ENCODE measurements at regions not wholly inside any gene's neighbourhood (a gene's known extent, or its start where the extent isn't known, plus 50 kb on each side); places are given as distances from the start of the nearest gene placed in this dataset.

DNA sequence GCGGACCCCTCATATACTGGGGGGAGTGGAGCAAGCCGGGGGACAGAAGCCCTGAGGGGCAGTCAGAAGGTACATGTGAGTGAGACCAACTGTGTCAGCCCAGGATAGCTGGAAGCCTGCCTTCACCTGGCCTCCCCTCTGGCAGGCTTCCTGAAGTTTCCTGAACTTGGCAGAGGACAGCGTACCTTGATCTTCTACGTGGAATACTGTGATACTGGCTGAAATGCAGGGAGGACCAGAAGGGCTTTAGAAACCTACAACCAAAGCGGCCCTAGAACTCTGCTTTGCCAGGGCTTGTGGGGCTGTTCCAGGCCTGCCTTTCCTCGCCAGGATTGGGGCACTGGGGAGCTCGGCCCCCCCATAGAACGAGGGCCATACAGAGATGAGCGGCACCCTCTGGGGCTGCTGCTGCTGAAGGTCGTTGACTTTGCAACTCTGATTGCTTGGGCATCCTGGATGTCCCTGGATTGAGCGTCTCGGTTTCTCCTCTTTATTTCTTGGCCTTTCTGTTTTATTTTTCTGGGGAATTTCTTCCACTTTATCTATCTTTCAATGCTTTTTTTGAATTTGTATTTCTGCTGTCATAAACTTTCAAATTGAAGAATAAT lies 66.5 kb downstream of the SLC25A47 start:
- H3K4me3 ChIP-seq (ENCODE audit: insufficient read depth, low read depth, low read length) = no peak overlapping the region
- peaks cover 9% of the 10 kb centered on the region for H3K4me1 ChIP-seq (ENCODE audit: control insufficient read depth, insufficient read depth, low read length)
- no peaks in the 10 kb centered on the region for H3K36me3 ChIP-seq (ENCODE audit: control insufficient read depth, insufficient read depth, low read length)
- H3K27me3 ChIP-seq (ENCODE audit: control insufficient read depth, insufficient read depth, low read length, poor library complexity, severe bottlenecking) = no peaks in the 10 kb centered on the region
- WGBS, 2 experiments = 90 to 92% methylated on average over 12 of the region's 12 CpGs
- no peaks in the 10 kb centered on the region for H3K9me3 ChIP-seq (ENCODE audit: control insufficient read depth, low read length)
- H3K27ac ChIP-seq (ENCODE audit: insufficient read depth, low read depth, low read length, poor library complexity, severe bottlenecking) = no peak overlapping the region

DNA sequence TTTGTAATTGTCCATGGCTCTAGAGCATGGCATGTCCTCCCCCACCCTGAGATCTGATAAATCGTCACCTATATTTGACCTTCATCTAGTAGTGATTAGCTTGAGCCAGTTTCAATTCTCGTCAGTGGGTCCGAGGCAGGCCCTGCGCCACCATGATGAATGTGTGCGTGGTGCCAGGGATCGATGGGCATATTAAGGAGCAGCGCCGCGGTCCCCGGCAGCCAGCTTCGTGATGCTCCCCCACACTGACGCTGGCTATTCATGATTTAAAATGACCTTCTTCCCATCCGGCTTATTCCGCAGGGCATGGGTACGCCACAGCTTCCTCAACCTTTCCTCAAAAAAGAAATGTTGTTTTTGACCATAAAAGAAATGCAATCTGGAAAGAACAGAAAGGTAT lies 68.0 kb downstream of the SLC25A47 start:
- H3K36me3 ChIP-seq (ENCODE audit: control insufficient read depth, insufficient read depth, low read length) = no peaks in the 10 kb centered on the region
- no peak overlapping the region for H3K27ac ChIP-seq (ENCODE audit: insufficient read depth, low read depth, low read length, poor library complexity, severe bottlenecking)
- no peak overlapping the region for H3K4me3 ChIP-seq (ENCODE audit: insufficient read depth, low read depth, low read length)
- WGBS, 2 experiments = 94 to 96% methylated on average over 15 of the region's 15 CpGs
- H3K9me3 ChIP-seq (ENCODE audit: control insufficient read depth, low read length) = no peaks in the 10 kb centered on the region
- H3K4me1 ChIP-seq (ENCODE audit: control insufficient read depth, insufficient read depth, low read length) = peaks cover 9% of the 10 kb centered on the region
- no peaks in the 10 kb centered on the region for H3K27me3 ChIP-seq (ENCODE audit: control insufficient read depth, insufficient read depth, low read length, poor library complexity, severe bottlenecking)

DNA sequence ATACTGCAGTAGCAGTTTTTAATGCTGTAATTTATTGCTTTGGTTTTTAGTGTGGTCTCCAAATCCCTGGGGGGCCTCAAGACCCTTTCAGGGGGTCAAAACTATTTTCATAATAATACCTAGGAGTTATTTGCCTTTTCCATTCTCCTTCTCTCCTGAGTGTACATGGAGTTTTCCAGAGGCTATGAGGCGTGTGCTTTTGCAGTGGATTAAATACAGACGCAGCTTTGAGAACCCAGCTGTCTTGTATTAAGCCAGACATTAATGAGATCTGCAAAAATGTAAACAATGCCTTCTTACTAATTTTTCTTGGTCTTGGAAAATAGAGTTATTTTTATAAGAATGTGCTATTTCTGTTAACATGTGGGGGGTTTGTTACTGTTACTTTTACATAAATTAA lies 68.6 kb downstream of the SLC25A47 start:
- no peaks in the 10 kb centered on the region for H3K9me3 ChIP-seq (ENCODE audit: control insufficient read depth, low read length)
- no peaks in the 10 kb centered on the region for H3K27me3 ChIP-seq (ENCODE audit: control insufficient read depth, insufficient read depth, low read length, poor library complexity, severe bottlenecking)
- H3K36me3 ChIP-seq (ENCODE audit: control insufficient read depth, insufficient read depth, low read length) = no peaks in the 10 kb centered on the region
- no peak overlapping the region for H3K27ac ChIP-seq (ENCODE audit: insufficient read depth, low read depth, low read length, poor library complexity, severe bottlenecking)
- 95 to 100% methylated on average over 2 of the region's 2 CpGs for WGBS, 2 experiments
- H3K4me1 ChIP-seq (ENCODE audit: control insufficient read depth, insufficient read depth, low read length) = peaks cover 13% of the 10 kb centered on the region
- no peak overlapping the region for H3K4me3 ChIP-seq (ENCODE audit: insufficient read depth, low read depth, low read length)

DNA sequence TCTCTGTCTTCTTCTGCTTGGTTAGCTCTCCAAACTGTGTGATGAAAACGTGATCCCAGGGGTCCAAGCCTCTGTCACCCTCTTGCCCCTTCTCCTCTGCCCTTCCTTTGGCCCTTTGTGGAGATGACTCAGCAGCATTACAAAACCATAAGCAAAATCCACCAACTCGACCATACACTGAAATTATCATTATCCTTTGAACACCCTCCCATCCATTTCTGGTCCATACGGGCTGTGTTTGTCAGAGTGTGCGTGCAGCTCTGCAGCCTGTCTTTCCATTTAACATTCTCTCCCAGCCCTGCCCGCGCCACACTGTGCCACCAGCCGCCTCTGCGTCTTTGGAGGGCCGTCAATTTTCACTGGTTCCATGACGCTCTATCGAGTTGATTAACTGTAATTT lies 69.2 kb downstream of the SLC25A47 start:
- WGBS, 2 experiments = 92 to 93% methylated on average over 11 of the region's 11 CpGs
- Histone ChIP-seq H3K36me3 (ENCODE audit: control insufficient read depth, insufficient read depth, low read length) (no peaks in the 10 kb centered on the region), H3K4me3 (ENCODE audit: insufficient read depth, low read depth, low read length) (no peak overlapping the region), H3K9me3 (ENCODE audit: control insufficient read depth, low read length) (no peaks in the 10 kb centered on the region), H3K27ac (ENCODE audit: insufficient read depth, low read depth, low read length, poor library complexity, severe bottlenecking) (no peak overlapping the region), H3K27me3 (ENCODE audit: control insufficient read depth, insufficient read depth, low read length, poor library complexity, severe bottlenecking) (no peaks in the 10 kb centered on the region), H3K4me1 (ENCODE audit: control insufficient read depth, insufficient read depth, low read length) (peaks cover 17% of the 10 kb centered on the region)

DNA sequence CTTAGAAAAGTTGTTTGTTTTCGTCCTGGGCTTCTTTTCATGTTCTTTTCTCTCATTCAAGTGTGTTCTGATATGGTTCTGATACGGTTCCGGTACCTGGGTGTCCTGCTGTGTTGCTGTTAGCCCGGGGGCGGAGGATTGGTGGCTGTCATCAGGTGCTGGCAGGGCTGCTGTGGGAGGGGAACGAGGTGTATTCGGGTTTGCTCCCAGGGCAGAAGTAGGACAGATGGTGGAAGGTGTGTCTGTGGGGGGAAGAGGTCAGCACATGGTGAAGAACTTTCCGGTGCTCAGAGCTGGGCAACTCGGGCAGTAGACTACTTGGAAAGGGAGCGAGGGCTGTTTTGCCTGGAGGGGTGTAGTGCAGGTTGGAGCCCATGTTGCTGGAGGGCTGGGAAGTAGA lies 70.2 kb downstream of the SLC25A47 start:
- H3K36me3 ChIP-seq (ENCODE audit: control insufficient read depth, insufficient read depth, low read length) = no peaks in the 10 kb centered on the region
- 90 to 92% methylated on average over 10 of the region's 10 CpGs for WGBS, 2 experiments
- no peak overlapping the region for H3K27ac ChIP-seq (ENCODE audit: insufficient read depth, low read depth, low read length, poor library complexity, severe bottlenecking)
- peaks cover 24% of the 10 kb centered on the region for H3K4me1 ChIP-seq (ENCODE audit: control insufficient read depth, insufficient read depth, low read length)
- no peak overlapping the region for H3K4me3 ChIP-seq (ENCODE audit: insufficient read depth, low read depth, low read length)
- H3K9me3 ChIP-seq (ENCODE audit: control insufficient read depth, low read length) = no peaks in the 10 kb centered on the region
- no peaks in the 10 kb centered on the region for H3K27me3 ChIP-seq (ENCODE audit: control insufficient read depth, insufficient read depth, low read length, poor library complexity, severe bottlenecking)

DNA sequence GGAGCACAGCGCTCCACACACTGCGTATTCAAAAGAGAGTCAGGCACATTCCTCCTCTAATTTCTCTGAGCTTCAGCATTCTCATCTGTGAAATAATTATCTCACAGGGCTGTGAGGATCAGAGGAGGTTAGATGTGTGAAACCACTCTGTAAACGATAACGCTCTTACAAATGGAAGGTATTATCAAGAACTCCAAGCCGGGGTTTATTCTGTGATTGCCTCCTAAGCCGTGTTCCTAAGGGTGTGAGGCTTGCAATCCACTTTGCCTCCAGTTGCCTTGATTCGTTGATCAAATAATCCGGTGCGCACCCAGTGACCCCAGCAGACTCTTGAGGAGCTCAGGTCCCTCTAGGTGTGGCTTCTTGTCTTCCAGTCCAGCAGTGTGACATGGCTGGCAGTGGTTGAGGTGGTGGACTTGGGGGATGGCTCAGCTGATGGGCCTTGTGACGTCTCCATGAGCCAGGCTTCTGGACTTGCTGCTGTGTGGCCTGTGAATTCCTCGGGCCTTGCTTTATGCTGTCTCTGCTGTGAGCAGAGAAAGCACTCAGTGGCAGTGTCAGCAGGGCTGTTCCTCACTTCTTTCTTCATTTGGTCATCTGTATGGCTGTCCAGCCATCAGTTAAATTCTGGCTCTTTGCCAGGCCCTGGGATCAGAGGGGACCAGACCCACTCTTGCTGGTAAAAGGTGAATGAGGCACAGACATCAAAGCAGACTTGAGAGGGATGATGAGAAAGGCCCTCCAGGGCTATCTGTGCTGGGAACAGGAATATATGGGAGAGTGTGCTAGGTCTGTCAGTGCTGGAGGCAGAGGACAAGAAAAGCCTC lies 71.0 kb downstream of the SLC25A47 start:
- no peaks in the 10 kb centered on the region for H3K27me3 ChIP-seq (ENCODE audit: control insufficient read depth, insufficient read depth, low read length, poor library complexity, severe bottlenecking)

DNA sequence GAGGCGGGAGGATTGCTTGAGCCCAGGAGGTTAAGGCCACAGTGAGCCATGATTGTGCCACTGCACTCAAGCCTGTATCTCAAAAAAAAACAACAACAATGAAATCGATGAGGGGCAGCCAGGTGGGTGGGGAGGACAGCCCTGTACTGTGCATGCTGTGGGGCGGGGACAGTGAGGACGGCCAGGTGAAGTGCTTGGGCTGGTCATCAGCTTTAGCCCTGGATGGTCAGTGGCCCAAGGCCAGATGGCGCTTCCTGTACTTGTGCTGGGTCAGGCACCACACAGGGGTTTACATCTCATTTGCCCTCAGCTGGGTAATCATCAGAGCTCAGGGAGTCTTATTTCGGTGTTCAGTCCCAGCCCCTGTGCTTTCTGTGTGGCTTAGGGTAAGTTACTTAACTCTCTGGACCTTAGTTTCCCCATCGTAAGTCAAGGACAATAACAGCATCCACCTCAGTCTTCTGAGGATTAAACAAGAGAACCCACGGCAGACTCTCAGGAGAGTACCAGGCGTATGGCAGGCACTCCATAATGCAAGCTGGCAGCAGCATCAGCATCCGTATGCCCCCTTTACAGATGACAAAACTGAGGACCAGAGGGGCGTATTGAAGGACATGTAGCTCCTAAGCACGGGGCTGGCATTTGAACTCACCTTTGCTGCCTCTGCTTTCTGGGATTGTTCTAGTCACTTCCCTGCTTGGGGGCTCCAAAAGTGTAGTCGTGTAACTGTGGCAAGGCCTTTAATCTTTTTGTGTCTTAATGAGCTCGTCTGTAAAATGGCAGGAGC lies 71.9 kb downstream of the SLC25A47 start:
- Histone ChIP-seq H3K4me3 (ENCODE audit: insufficient read depth, low read depth, low read length) (no peak overlapping the region), H3K4me1 (ENCODE audit: control insufficient read depth, insufficient read depth, low read length) (peaks cover 41% of the 10 kb centered on the region)
- WGBS, 2 experiments = 90 to 91% methylated on average over 14 of the region's 14 CpGs

More for the DNA sequence above, 71.0 kb downstream of the SLC25A47 start:
- peaks cover 31% of the 10 kb centered on the region for H3K4me1 ChIP-seq (ENCODE audit: control insufficient read depth, insufficient read depth, low read length)
- H3K36me3 ChIP-seq (ENCODE audit: control insufficient read depth, insufficient read depth, low read length) = no peaks in the 10 kb centered on the region
- no peaks in the 10 kb centered on the region for H3K9me3 ChIP-seq (ENCODE audit: control insufficient read depth, low read length)
- 90 to 93% methylated on average over 11 of the region's 11 CpGs for WGBS, 2 experiments
- H3K27ac ChIP-seq (ENCODE audit: insufficient read depth, low read depth, low read length, poor library complexity, severe bottlenecking) = no peak overlapping the region
- H3K4me3 ChIP-seq (ENCODE audit: insufficient read depth, low read depth, low read length) = no peak overlapping the region

DNA sequence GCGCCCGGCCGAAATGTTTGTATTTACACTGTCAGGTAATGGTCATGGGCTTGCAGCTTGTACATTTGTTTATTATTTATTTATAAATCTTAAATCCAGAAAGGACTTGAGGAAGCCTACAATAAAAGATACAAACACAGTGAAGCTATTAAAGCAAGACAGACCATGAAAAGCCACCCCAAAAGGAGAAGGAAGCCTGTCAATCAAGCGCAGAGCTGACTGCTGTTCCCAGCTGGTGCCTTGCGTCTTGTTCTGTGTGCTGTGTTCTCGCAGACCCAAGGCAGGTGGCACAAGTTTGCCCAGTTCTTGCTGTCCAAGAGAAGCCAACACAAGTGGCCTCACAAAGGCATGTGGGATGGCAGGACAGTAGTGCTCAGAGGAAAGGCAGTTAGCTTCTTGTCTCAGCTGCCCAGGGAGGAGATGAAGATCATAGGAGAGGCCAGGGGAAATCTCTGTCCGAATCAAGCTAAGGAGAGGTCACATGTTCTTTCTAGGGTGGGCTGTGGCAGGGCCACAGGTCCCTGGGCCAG lies 73.2 kb downstream of the SLC25A47 start:
- Histone ChIP-seq H3K27ac (ENCODE audit: insufficient read depth, low read depth, low read length, poor library complexity, severe bottlenecking) (no peak overlapping the region), H3K4me1 (ENCODE audit: control insufficient read depth, insufficient read depth, low read length) (peaks cover 51% of the 10 kb centered on the region)

More for the DNA sequence above, 71.9 kb downstream of the SLC25A47 start:
- no peaks in the 10 kb centered on the region for H3K9me3 ChIP-seq (ENCODE audit: control insufficient read depth, low read length)
- H3K36me3 ChIP-seq (ENCODE audit: control insufficient read depth, insufficient read depth, low read length) = no peaks in the 10 kb centered on the region
- no peaks in the 10 kb centered on the region for H3K27me3 ChIP-seq (ENCODE audit: control insufficient read depth, insufficient read depth, low read length, poor library complexity, severe bottlenecking)
- H3K27ac ChIP-seq (ENCODE audit: insufficient read depth, low read depth, low read length, poor library complexity, severe bottlenecking) = no peak overlapping the region

DNA sequence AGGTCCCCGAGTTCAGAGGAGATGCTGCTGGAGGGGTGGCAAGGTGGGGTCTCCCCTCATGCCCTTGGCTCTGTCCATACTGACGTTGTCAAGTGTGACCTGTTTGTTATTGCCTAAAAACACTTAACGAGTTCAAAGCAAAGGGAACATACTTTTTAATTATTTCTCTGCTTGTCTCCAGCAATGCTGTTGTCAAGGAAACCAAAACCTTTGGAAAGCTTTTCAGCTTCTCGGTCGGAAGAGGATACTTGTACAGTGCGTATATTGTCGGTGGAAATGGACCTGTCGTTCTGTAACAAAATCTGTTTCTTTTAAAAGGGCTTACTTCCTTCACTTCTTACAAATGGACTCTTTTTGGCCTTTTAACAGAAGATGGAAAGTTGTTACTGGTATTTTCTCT lies 73.9 kb downstream of the SLC25A47 start:
- H3K4me1 ChIP-seq (ENCODE audit: control insufficient read depth, insufficient read depth, low read length) = peaks cover 53% of the 10 kb centered on the region
- no peak overlapping the region for H3K4me3 ChIP-seq (ENCODE audit: insufficient read depth, low read depth, low read length)
- 89 to 91% methylated on average over 8 of the region's 8 CpGs for WGBS, 2 experiments
- no peaks in the 10 kb centered on the region for H3K27me3 ChIP-seq (ENCODE audit: control insufficient read depth, insufficient read depth, low read length, poor library complexity, severe bottlenecking)
- H3K27ac ChIP-seq (ENCODE audit: insufficient read depth, low read depth, low read length, poor library complexity, severe bottlenecking) = no peak overlapping the region
- no peaks in the 10 kb centered on the region for H3K9me3 ChIP-seq (ENCODE audit: control insufficient read depth, low read length)
- no peaks in the 10 kb centered on the region for H3K36me3 ChIP-seq (ENCODE audit: control insufficient read depth, insufficient read depth, low read length)

More for the DNA sequence above, 73.2 kb downstream of the SLC25A47 start:
- no peaks in the 10 kb centered on the region for H3K27me3 ChIP-seq (ENCODE audit: control insufficient read depth, insufficient read depth, low read length, poor library complexity, severe bottlenecking)
- no peaks in the 10 kb centered on the region for H3K36me3 ChIP-seq (ENCODE audit: control insufficient read depth, insufficient read depth, low read length)
- WGBS, 2 experiments = 85 to 92% methylated on average over 7 of the region's 7 CpGs
- no peak overlapping the region for H3K4me3 ChIP-seq (ENCODE audit: insufficient read depth, low read depth, low read length)
- no peaks in the 10 kb centered on the region for H3K9me3 ChIP-seq (ENCODE audit: control insufficient read depth, low read length)

DNA sequence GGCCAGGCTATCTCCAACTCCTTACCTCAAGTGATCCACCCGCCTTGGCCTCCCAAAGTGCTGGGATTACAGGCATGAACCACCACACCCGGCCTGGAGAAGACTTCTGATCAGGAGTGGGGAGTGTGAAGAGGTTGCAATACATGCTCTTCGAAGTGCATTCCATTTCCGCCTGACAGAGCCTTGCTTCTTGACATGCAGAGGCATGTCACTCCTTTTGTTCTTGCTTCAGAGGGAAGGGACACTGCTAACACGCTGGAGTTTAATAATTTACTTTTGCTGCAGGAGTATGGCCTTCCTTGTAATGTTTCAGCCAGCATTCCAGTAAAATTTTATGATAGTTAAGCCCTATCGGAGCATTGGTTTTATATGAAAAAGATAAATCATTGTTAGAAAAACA lies 74.9 kb downstream of the SLC25A47 start:
- H3K27ac ChIP-seq (ENCODE audit: insufficient read depth, low read depth, low read length, poor library complexity, severe bottlenecking) = no peak overlapping the region
- 75 to 77% methylated on average over 5 of the region's 6 CpGs for WGBS, 2 experiments

More for the DNA sequence above, 74.9 kb downstream of the SLC25A47 start:
- H3K27me3 ChIP-seq (ENCODE audit: control insufficient read depth, insufficient read depth, low read length, poor library complexity, severe bottlenecking) = no peaks in the 10 kb centered on the region
- no peaks in the 10 kb centered on the region for H3K9me3 ChIP-seq (ENCODE audit: control insufficient read depth, low read length)
- no peak overlapping the region for H3K4me3 ChIP-seq (ENCODE audit: insufficient read depth, low read depth, low read length)
- H3K36me3 ChIP-seq (ENCODE audit: control insufficient read depth, insufficient read depth, low read length) = no peaks in the 10 kb centered on the region
- peaks cover 53% of the 10 kb centered on the region for H3K4me1 ChIP-seq (ENCODE audit: control insufficient read depth, insufficient read depth, low read length)
